ENCODE measurements at regions not wholly inside any gene's neighbourhood (a gene's known extent, or its start where the extent isn't known, plus 50 kb on each side); places are given as distances from the start of the nearest gene placed in this dataset.

DNA sequence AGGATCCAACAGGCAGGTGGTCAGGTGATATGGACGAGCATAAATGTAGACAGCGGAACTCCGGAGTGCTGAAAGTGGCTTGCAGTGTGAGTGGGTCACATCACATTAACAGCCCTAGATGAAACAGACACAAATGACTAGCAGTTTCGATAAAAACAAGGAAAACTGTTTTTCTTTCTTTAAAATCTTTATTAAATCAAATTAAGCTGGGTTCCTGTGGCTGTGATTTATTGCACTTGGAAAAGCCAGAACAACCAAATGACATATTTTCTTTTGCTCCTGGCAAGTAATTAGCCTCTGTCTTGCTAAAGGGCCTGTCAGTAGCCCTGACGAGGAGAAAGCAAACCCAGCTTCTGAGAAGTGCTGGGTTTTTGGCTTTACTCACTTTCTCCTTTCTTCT, 152.9 kb upstream of the DDX18 start:
- H3K27ac ChIP-seq (ENCODE audit: low read depth in 1 of 2, low read length in 2 of 2) = no peak overlapping the region
- TF ChIP-seq HNF4G (IDR thresholded peaks at IDR 0.05) = no peak
- no peak for TF ChIP-seq HNF4A (conservative IDR thresholded peaks at IDR 0.05)
- TF ChIP-seq, protein P1, sequence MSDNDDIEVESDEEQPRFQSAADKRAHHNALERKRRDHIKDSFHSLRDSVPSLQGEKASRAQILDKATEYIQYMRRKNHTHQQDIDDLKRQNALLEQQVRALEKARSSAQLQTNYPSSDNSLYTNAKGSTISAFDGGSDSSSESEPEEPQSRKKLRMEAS (IDR thresholded peaks at IDR 0.05) = no peak
- no peak for TF ChIP-seq TAF1 (conservative IDR thresholded peaks at IDR 0.05)
- TF ChIP-seq FOXA2 (IDR thresholded peaks at IDR 0.05) = no peak
- no peak for TF ChIP-seq SP1 (IDR thresholded peaks at IDR 0.05)
- no peak for TF ChIP-seq NR2F2 (IDR thresholded peaks at IDR 0.05)
- TF ChIP-seq, protein P2, sequence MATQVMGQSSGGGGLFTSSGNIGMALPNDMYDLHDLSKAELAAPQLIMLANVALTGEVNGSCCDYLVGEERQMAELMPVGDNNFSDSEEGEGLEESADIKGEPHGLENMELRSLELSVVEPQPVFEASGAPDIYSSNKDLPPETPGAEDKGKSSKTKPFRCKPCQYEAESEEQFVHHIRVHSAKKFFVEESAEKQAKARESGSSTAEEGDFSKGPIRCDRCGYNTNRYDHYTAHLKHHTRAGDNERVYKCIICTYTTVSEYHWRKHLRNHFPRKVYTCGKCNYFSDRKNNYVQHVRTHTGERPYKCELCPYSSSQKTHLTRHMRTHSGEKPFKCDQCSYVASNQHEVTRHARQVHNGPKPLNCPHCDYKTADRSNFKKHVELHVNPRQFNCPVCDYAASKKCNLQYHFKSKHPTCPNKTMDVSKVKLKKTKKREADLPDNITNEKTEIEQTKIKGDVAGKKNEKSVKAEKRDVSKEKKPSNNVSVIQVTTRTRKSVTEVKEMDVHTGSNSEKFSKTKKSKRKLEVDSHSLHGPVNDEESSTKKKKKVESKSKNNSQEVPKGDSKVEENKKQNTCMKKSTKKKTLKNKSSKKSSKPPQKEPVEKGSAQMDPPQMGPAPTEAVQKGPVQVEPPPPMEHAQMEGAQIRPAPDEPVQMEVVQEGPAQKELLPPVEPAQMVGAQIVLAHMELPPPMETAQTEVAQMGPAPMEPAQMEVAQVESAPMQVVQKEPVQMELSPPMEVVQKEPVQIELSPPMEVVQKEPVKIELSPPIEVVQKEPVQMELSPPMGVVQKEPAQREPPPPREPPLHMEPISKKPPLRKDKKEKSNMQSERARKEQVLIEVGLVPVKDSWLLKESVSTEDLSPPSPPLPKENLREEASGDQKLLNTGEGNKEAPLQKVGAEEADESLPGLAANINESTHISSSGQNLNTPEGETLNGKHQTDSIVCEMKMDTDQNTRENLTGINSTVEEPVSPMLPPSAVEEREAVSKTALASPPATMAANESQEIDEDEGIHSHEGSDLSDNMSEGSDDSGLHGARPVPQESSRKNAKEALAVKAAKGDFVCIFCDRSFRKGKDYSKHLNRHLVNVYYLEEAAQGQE (IDR thresholded peaks at IDR 0.05) = no peak
- TF ChIP-seq RXRA (IDR thresholded peaks at IDR 0.05) = no peak
- no peak for TF ChIP-seq RAD21 (IDR thresholded peaks at IDR 0.05)
- TF ChIP-seq, protein P3, sequence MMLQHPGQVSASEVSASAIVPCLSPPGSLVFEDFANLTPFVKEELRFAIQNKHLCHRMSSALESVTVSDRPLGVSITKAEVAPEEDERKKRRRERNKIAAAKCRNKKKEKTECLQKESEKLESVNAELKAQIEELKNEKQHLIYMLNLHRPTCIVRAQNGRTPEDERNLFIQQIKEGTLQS (IDR thresholded peaks at IDR 0.05) = no peak
- TF ChIP-seq, protein P4, sequence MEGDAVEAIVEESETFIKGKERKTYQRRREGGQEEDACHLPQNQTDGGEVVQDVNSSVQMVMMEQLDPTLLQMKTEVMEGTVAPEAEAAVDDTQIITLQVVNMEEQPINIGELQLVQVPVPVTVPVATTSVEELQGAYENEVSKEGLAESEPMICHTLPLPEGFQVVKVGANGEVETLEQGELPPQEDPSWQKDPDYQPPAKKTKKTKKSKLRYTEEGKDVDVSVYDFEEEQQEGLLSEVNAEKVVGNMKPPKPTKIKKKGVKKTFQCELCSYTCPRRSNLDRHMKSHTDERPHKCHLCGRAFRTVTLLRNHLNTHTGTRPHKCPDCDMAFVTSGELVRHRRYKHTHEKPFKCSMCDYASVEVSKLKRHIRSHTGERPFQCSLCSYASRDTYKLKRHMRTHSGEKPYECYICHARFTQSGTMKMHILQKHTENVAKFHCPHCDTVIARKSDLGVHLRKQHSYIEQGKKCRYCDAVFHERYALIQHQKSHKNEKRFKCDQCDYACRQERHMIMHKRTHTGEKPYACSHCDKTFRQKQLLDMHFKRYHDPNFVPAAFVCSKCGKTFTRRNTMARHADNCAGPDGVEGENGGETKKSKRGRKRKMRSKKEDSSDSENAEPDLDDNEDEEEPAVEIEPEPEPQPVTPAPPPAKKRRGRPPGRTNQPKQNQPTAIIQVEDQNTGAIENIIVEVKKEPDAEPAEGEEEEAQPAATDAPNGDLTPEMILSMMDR (IDR thresholded peaks at IDR 0.05; ENCODE audit: low read depth, low read length, missing input control) = no peak
- no peak for TF ChIP-seq JUND (IDR thresholded peaks at IDR 0.05)
- TF ChIP-seq EGR1 (IDR thresholded peaks at IDR 0.05; ENCODE audit: low read depth in 2 of 2) = no peak
- no peak for TF ChIP-seq ZBTB33 (IDR thresholded peaks at IDR 0.05)
- TF ChIP-seq FOXA1 (IDR thresholded peaks at IDR 0.05) = no peak
- TF ChIP-seq YY1 (IDR thresholded peaks at IDR 0.05) = no peak
- TF ChIP-seq GABPA (IDR thresholded peaks at IDR 0.05 in 1 of 2, conservative IDR thresholded peaks at IDR 0.05 in 1 of 2) = no peak
- H3K4me3 ChIP-seq (ENCODE audit: low read depth in 1 of 3, low read length in 3 of 3) = no peak overlapping the region
- no peaks in the 10 kb centered on the region for H3K36me3 ChIP-seq (ENCODE audit: control insufficient read depth in 4 of 4, insufficient read depth in 3 of 4, low read depth in 1 of 4, low read length in 3 of 4)
- DNase-seq (ENCODE audit: low spot score) = no peak
- no peaks in the 10 kb centered on the region for H3K27me3 ChIP-seq (ENCODE audit: control insufficient read depth in 4 of 4, insufficient read depth in 4 of 4, low read length in 3 of 4)
- 77% methylated on average over 5 of the region's 5 CpGs for WGBS
- no peak overlapping the region for H3K9ac ChIP-seq (ENCODE audit: low read depth in 1 of 2, low read length in 2 of 2)
- peaks cover 0 to 3% (median 0%) of the 10 kb centered on the region in 4 donors for H3K9me3 ChIP-seq (ENCODE audit: control insufficient read depth in 4 of 4, low read length in 3 of 4)
- H3K4me1 ChIP-seq (ENCODE audit: control insufficient read depth in 4 of 4, insufficient read depth in 4 of 4, low read length in 3 of 4) = no peaks in the 10 kb centered on the region

Data from liver (tissue), 8 donors.